IMR-90 (cell line): ENCODE measurements at regions not wholly inside any gene's neighbourhood (a gene's known extent, or its start where the extent isn't known, plus 50 kb on each side); places are given as distances from the start of the nearest gene placed in this dataset.

Source experiments
- CEBPB ChIP-seq: IDR thresholded peaks from 2 replicates; pipeline ENCODE4 v1.6.1; 2012; ENCODE audit warnings: low read depth, low read length, improper control_type of control experiment
- MAFK ChIP-seq: IDR thresholded peaks from 2 replicates; pipeline ENCODE4 v1.6.1; 2012; ENCODE audit warnings: low read depth, low read length, improper control_type of control experiment
- POLR2A ChIP-seq: IDR thresholded peaks from 2 replicates; pipeline ENCODE4 v1.6.1; 2012; ENCODE audit warnings: mild to moderate bottlenecking, low read depth, low read length
- RAD21 ChIP-seq: IDR thresholded peaks from 2 replicates; pipeline ENCODE4 v1.6.1; 2012; ENCODE audit warnings: low read length, improper control_type of control experiment
- RCOR1 ChIP-seq: IDR thresholded peaks from 2 replicates; pipeline ENCODE4 v1.6.1; 2012; ENCODE audit warnings: mild to moderate bottlenecking, low read length, improper control_type of control experiment; ENCODE audit not compliant: insufficient replicate concordance
- RFX5 ChIP-seq: IDR thresholded peaks from 2 replicates; pipeline ENCODE4 v1.8.0; 2012; ENCODE audit warnings: low read depth, mild to moderate bottlenecking, low read length, moderate library complexity
- SMC3 ChIP-seq: fragments of 150-350 bp; IDR thresholded peaks from 2 replicates; pipeline ENCODE4 v1.6.1; 2016; ENCODE audit warnings: low read depth, mild to moderate bottlenecking, antibody characterized with exemption, low read length, moderate library complexity
- TF ChIP-seq, protein P1 (sequence below): conservative IDR thresholded peaks from 2 replicates; pipeline ENCODE4 v1.5.1; 2012; ENCODE audit warnings: mild to moderate bottlenecking, low read depth, low read length, improper control_type of control experiment

DNA sequence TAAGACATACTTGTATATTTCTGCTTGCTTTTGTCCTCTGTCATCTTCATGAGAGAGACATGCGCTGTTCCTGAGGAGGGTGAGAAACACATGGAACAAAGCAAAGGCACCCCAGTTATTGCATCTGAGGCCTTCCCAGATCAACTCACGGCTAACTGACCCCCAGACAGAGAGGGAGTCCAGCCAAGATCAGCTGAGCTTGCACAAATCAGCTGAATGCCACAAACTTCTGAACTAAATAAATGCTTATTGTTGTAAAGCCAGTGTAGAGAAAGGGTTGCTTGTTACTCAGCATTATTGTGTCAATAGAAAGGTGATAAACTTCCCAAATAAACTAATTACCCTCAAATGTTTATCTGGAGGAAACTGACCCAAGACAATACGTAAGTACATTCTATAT, 163.8 kb downstream of the BTC start:
- TF ChIP-seq, protein P1, sequence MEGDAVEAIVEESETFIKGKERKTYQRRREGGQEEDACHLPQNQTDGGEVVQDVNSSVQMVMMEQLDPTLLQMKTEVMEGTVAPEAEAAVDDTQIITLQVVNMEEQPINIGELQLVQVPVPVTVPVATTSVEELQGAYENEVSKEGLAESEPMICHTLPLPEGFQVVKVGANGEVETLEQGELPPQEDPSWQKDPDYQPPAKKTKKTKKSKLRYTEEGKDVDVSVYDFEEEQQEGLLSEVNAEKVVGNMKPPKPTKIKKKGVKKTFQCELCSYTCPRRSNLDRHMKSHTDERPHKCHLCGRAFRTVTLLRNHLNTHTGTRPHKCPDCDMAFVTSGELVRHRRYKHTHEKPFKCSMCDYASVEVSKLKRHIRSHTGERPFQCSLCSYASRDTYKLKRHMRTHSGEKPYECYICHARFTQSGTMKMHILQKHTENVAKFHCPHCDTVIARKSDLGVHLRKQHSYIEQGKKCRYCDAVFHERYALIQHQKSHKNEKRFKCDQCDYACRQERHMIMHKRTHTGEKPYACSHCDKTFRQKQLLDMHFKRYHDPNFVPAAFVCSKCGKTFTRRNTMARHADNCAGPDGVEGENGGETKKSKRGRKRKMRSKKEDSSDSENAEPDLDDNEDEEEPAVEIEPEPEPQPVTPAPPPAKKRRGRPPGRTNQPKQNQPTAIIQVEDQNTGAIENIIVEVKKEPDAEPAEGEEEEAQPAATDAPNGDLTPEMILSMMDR = no peak
- TF ChIP-seq RAD21 (no peak), POLR2A (no peak), MAFK (peak; percentile 65), RFX5 (no peak), SMC3 (no peak), CEBPB (no peak), RCOR1 (no peak)
